Heart right ventricle (tissue), 16 donors: ENCODE measurements at regions not wholly inside any gene's neighbourhood (a gene's known extent, or its start where the extent isn't known, plus 50 kb on each side); places are given as distances from the start of the nearest gene placed in this dataset.
"Not testable (repeated sequence)": the region's sequence is repeated elsewhere in the genome, so short reads cannot be mapped to it uniquely, and the experiment has no call there.

Source experiments
- ATAC-seq, 8 donors: fragments of 200-7000 bp; cut with Tn5 transposase; one replicate each; pipeline ENCODE4 v1.9.1; 2020; ENCODE audit warnings: mild to moderate bottlenecking in 8 of 8, moderate library complexity in 8 of 8, moderate number of reproducible peaks in 1 of 8
- DNase-seq, 2 donors: peaks; one replicate each; pipeline ENCODE4 v3.0.0-alpha.2; 2020
- H3K27ac ChIP-seq, 10 donors: fragments of 200-600 bp; sonication (generic) in 2 of 10; one replicate each; pipeline versions ENCODE4 v1.5.0 to v1.8.0; 2020 to 2022; ENCODE audit warnings: mild to moderate bottlenecking in 3 of 10
- H3K27me3 ChIP-seq, 7 donors: fragments of 200-600 bp; one replicate each; pipeline ENCODE4 v1.8.0; 2021 to 2022; ENCODE audit warnings: mild to moderate bottlenecking in 2 of 7
- H3K36me3 ChIP-seq, 9 donors: fragments of 200-600 bp; sonication (generic) in 1 of 9; one replicate each; pipeline versions ENCODE4 v1.5.0 to v1.8.0; 2020 to 2022; ENCODE audit warnings: mild to moderate bottlenecking in 2 of 9
- H3K4me1 ChIP-seq, 9 donors: fragments of 200-600 bp; sonication (generic) in 1 of 9; one replicate each; pipeline versions ENCODE4 v1.5.0 to v1.8.0; 2020 to 2022; ENCODE audit warnings: mild to moderate bottlenecking in 4 of 9
- H3K4me3 ChIP-seq, 10 donors: fragments of 200-600 bp; sonication (generic) in 2 of 10; one replicate each; pipeline versions ENCODE4 v1.5.0 to v1.8.0; 2020 to 2022; ENCODE audit warnings: mild to moderate bottlenecking in 7 of 10, moderate library complexity in 2 of 10
- H3K9me3 ChIP-seq, 11 donors: fragments of 200-600 bp in 10 of 11; sonication (generic) in 2 of 11; one replicate each; pipeline versions ENCODE4 v1.5.0 to v1.8.0; 2013 to 2022; ENCODE audit warnings: mild to moderate bottlenecking in 2 of 11, control low read depth in 1 of 11, moderate library complexity in 1 of 11
- CTCF ChIP-seq, 9 donors: fragments of 200-600 bp; sonication (generic) in 2 of 9; IDR thresholded peaks; one replicate each; pipeline versions ENCODE4 v1.5.0 to v1.8.0; 2021 to 2022; ENCODE audit warnings: antibody characterized with exemption in 9 of 9, mild to moderate bottlenecking in 5 of 9, moderate library complexity in 1 of 9
- WGBS, 2 donors: extraction: QIAGEN DNeasy Blood & Tissue Kit; methylation state at CpG; one replicate each; pipeline ENCODE4 v1.1.7; 2013; ENCODE audit warnings: inconsistent platforms in 1 of 2; 5-methylcytosine and 5-hydroxymethylcytosine counted together
- intact Hi-C, 10 donors: fragments of 100-400 bp; cut with DNase I; formaldehyde crosslinking; loops; one replicate each; pipeline versions ENCODE4 v1.11.1 to v1.14.2; 2022
- donor health status: Arrhythmogenic right ventricular cardiomyopathy.
- donor health status: ischemic (EF 13 %, LVEDD 7.1; RV severe dilation, severe dysfunction).
- donor health status: healthy with polysubstance abuse.
- donor health status: DM: no; HTN: yes; CAD: no.
- donor health status: DM: no; HTN: no; CAD: no.
- donor health status: ischemic (EF 25% LVEDD 6.9; RV normal size, moderate dysfunction).
- donor health status: ischemic (EF 25% LVEDD 5.7; RV mildly dilated, moderate dysfunction).
- donor health status: healthy.
- donor health status: DM: yes; HTN: yes; CAD: no.
- donor health status: Ischemic cardiomyopathy.
- donor health status: ischemic (EF 35%, LVEDD 5.7; RV mildly dilated, moderate dysfunction).
- donor health status: nonischemic (EF 11% LVEDD 7.7; RV severe dilation, severe dysfunction).
- donor health status: DM: yes; HTN: yes; CAD: no.
- donor health status: PGD.
- donor health status: ischemic (EF 29% LVEDD 5.4; RV normal size, mild dysfunction).
- donor health status: nonischemic (EF 23%, LVEDD 6.1; RV moderate dilation, normal function).

GRCh38 chr11:97069160-97069559 is 679.3 kb downstream of the JRKL start:
- no peak overlapping the region for H3K27ac ChIP-seq
- no peak for TF ChIP-seq CTCF (IDR thresholded peaks at IDR 0.05)
- H3K27me3 ChIP-seq: no peaks in the 10 kb centered on the region
- WGBS, 2 donors: 85 to 88% methylated on average over 3 of the region's 3 CpGs
- no peak for ATAC-seq
- H3K36me3 ChIP-seq: no peaks in the 10 kb centered on the region
- H3K4me3 ChIP-seq: no peak overlapping the region
- no peaks in the 10 kb centered on the region for H3K4me1 ChIP-seq
- peaks cover 0 to 54% (median 25%) of the 10 kb centered on the region in 11 donors for H3K9me3 ChIP-seq
- intact Hi-C loops: no loop called here
- no peak for DNase-seq

- no peak for DNase-seq
- no peak overlapping the region for H3K27ac ChIP-seq
- H3K4me1 ChIP-seq: no peaks in the 10 kb centered on the region
- intact Hi-C loops: no loop called here
- no peak for TF ChIP-seq CTCF (IDR thresholded peaks at IDR 0.05)
- WGBS, 2 donors: 74 to 82% methylated on average over 2 of the region's 2 CpGs
- no peaks in the 10 kb centered on the region for H3K36me3 ChIP-seq
- no peak for ATAC-seq
- peaks cover 0 to 62% (median 25%) of the 10 kb centered on the region in 11 donors for H3K9me3 ChIP-seq
- no peaks in the 10 kb centered on the region for H3K27me3 ChIP-seq
- no peak overlapping the region for H3K4me3 ChIP-seq
These were observed 682.6 kb downstream of the JRKL start for GRCh38 chr11:97072420-97072819.

GRCh38 chr11:97076666-97077065 is 686.9 kb downstream of the JRKL start:
- 94 to 96% methylated on average over 17 to 18 of the region's 19 CpGs for WGBS, 2 donors
- H3K9me3 ChIP-seq: peaks cover 0 to 40% (median 19%) of the 10 kb centered on the region in 11 donors
- DNase-seq, H3K4me3 ChIP-seq, intact Hi-C loops, H3K27ac ChIP-seq, ATAC-seq, H3K36me3 ChIP-seq, H3K27me3 ChIP-seq, H3K4me1 ChIP-seq: not testable (repeated sequence)

- Histone ChIP-seq H3K27me3 (no peaks in the 10 kb centered on the region), H3K4me1 (no peaks in the 10 kb centered on the region), H3K27ac (no peak overlapping the region), H3K4me3 (no peak overlapping the region), H3K9me3 (peaks cover 0 to 22% (median 2%) of the 10 kb centered on the region in 11 donors), H3K36me3 (no peaks in the 10 kb centered on the region)
- ATAC-seq: no peak
- intact Hi-C loops: no loop called here
- no peak for TF ChIP-seq CTCF (IDR thresholded peaks at IDR 0.05)
- no peak for DNase-seq
- 52 to 62% methylated on average over 2 of the region's 2 CpGs for WGBS, 2 donors
These were observed 688.6 kb downstream of the JRKL start for GRCh38 chr11:97078443-97078842.

DNA sequence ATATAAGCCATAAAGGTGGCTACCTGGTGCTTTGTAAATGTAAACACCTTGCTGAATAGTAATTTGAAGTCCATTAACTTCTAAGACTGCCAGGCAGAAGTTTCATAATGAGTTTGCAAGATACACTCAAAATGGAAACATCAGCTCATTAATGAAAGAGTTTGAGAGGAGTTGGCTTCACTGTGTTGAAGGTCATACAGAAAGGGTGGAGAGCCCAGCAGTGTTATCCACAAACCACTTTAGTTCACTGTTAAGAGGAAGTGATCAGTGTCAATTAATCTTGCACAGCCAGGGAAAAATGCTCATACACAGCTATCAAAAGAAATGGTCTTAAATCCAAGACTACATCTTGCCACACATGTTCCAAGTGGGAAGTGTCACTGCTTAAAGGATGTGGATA is 689.4 kb downstream of the JRKL start:
- H3K27me3 ChIP-seq: no peaks in the 10 kb centered on the region
- H3K4me3 ChIP-seq: no peak overlapping the region
- no peak for DNase-seq
- H3K4me1 ChIP-seq: no peaks in the 10 kb centered on the region
- no peak for ATAC-seq
- H3K9me3 ChIP-seq: peaks cover 0 to 14% (median 0%) of the 10 kb centered on the region in 11 donors
- H3K27ac ChIP-seq: no peak overlapping the region
- H3K36me3 ChIP-seq: no peaks in the 10 kb centered on the region
- TF ChIP-seq CTCF (IDR thresholded peaks at IDR 0.05): no peak
- intact Hi-C loops: no loop called here
